PFSK-1 (cell line): ENCODE measurements at regions not wholly inside any gene's neighbourhood (a gene's known extent, or its start where the extent isn't known, plus 50 kb on each side); places are given as distances from the start of the nearest gene placed in this dataset.

ENCODE experiments used
- POLR2AphosphoS5 ChIP-seq: IDR thresholded peaks from 2 replicates; pipeline ENCODE4 v1.6.1; 2012; ENCODE audit warnings: low read depth, mild to moderate bottlenecking, control low read depth, low read length, moderate library complexity
- SIN3A ChIP-seq: IDR thresholded peaks from 2 replicates; pipeline ENCODE4 v1.6.1; 2012; ENCODE audit warnings: mild to moderate bottlenecking, low read length, moderate library complexity, borderline replicate concordance; ENCODE audit not compliant: insufficient read depth
- TAF1 ChIP-seq: IDR thresholded peaks from 2 replicates; pipeline ENCODE4 v1.6.1; 2012; ENCODE audit warnings: low read length, control low read depth, borderline replicate concordance; ENCODE audit not compliant: insufficient read depth

- TF ChIP-seq POLR2AphosphoS5, result no peak
- TF ChIP-seq TAF1, result no peak
- TF ChIP-seq SIN3A, result no peak
These were observed 521.3 kb downstream of the METTL4 start for GRCh38 chr18:2049986-2050385.
